SK-N-SH treated with all-trans-retinoic acid at 6 μM for 48 hours (cell line): ENCODE measurements at regions not wholly inside any gene's neighbourhood (a gene's known extent, or its start where the extent isn't known, plus 50 kb on each side); places are given as distances from the start of the nearest gene placed in this dataset.

Experiments used
- ARNTL ChIP-seq: fragments of 450-650 bp; formaldehyde crosslinking; IDR thresholded peaks from 2 replicates; pipeline ENCODE4 v1.5.0; 2020; ENCODE audit warnings: low read depth, mild to moderate bottlenecking, moderate library complexity, borderline replicate concordance
- CREB5 ChIP-seq: fragments of 250-450 bp; sonication (Bioruptor Pico); IDR thresholded peaks from 2 replicates; pipeline ENCODE4 v1.5.1; 2020; ENCODE audit warnings: low read depth, mild to moderate bottlenecking, moderate library complexity
- ESRRG ChIP-seq: fragments of 250-450 bp; sonication (Bioruptor Pico); IDR thresholded peaks from 2 replicates; pipeline ENCODE4 v1.6.1; 2021; ENCODE audit warnings: mild to moderate bottlenecking
- ISL1 ChIP-seq: fragments of 250-450 bp; sonication (Bioruptor Pico); IDR thresholded peaks from 2 replicates; pipeline ENCODE4 v2.1.2; 2022; ENCODE audit warnings: mild to moderate bottlenecking, moderate library complexity
- TCF4 ChIP-seq: fragments of 250-450 bp; sonication (Bioruptor Pico); IDR thresholded peaks from 2 replicates; pipeline ENCODE4 v1.8.0; 2021; ENCODE audit warnings: mild to moderate bottlenecking, moderate library complexity, borderline replicate concordance
- ZFP3 ChIP-seq: fragments of 250-450 bp; sonication (Bioruptor Pico); IDR thresholded peaks from 2 replicates; pipeline ENCODE4 v1.5.0; 2020; ENCODE audit warnings: mild to moderate bottlenecking, moderate library complexity
- ZFP30 ChIP-seq: fragments of 450-650 bp; formaldehyde crosslinking; IDR thresholded peaks from 2 replicates; pipeline ENCODE4 v1.5.0; 2022; ENCODE audit warnings: mild to moderate bottlenecking, moderate library complexity
- ZNF70 ChIP-seq: fragments of 450-650 bp; formaldehyde crosslinking; IDR thresholded peaks from 2 replicates; pipeline ENCODE4 v1.5.0; 2020; ENCODE audit warnings: mild to moderate bottlenecking, moderate library complexity
- ZNF8 ChIP-seq: fragments of 450-650 bp; formaldehyde crosslinking; IDR thresholded peaks from 2 replicates; pipeline ENCODE4 v1.5.0; 2020; ENCODE audit warnings: mild to moderate bottlenecking, moderate library complexity
- TF ChIP-seq, protein P1 (sequence below): fragments of 250-450 bp; sonication (Bioruptor Pico); IDR thresholded peaks from 2 replicates; pipeline ENCODE4 v1.8.0; 2021; ENCODE audit warnings: low read depth, mild to moderate bottlenecking, moderate library complexity, borderline replicate concordance

- TF ChIP-seq ZFP3 (no peak), ZNF70 (no peak), ZNF8 (CRISPR knock-in tag) (no peak), ARNTL (CRISPR knock-in tag) (no peak), ZFP30 (CRISPR knock-in tag) (no peak), CREB5 (CRISPR knock-in tag) (no peak), ESRRG (CRISPR knock-in tag) (no peak), TCF4 (no peak), ISL1 (CRISPR knock-in tag) (no peak)
- TF ChIP-seq, protein P1, sequence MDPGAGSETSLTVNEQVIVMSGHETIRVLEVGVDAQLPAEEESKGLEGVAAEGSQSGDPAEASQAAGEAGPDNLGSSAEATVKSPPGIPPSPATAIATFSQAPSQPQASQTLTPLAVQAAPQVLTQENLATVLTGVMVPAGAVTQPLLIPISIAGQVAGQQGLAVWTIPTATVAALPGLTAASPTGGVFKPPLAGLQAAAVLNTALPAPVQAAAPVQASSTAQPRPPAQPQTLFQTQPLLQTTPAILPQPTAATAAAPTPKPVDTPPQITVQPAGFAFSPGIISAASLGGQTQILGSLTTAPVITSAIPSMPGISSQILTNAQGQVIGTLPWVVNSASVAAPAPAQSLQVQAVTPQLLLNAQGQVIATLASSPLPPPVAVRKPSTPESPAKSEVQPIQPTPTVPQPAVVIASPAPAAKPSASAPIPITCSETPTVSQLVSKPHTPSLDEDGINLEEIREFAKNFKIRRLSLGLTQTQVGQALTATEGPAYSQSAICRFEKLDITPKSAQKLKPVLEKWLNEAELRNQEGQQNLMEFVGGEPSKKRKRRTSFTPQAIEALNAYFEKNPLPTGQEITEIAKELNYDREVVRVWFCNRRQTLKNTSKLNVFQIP (CRISPR knock-in tag): no peak
Observed at GRCh38 chr1:9452516-9453140, 86.6 kb upstream of the SLC25A33 start.
